Neural progenitor cell (in vitro differentiated cells): ENCODE measurements at regions not wholly inside any gene's neighbourhood (a gene's known extent, or its start where the extent isn't known, plus 50 kb on each side); places are given as distances from the start of the nearest gene placed in this dataset.
"Not testable (repeated sequence)": the region's sequence is repeated elsewhere in the genome, so short reads cannot be mapped to it uniquely, and the experiment has no call there.

Experiments
- DNase-seq: peaks from one replicate; pipeline ENCODE4 v3.0.0-alpha.2; 2016; ENCODE audit warnings: low spot score
- H2AFZ ChIP-seq: fragments of 200-600 bp; sonication (generic); replicated peaks from 2 replicates; pipeline ENCODE4 v1.6.1; 2016; ENCODE audit warnings: antibody characterized with exemption
- H3F3A ChIP-seq: fragments of 200-600 bp; sonication (generic); 2 replicates; pipeline ENCODE4 v1.6.1; 2016; ENCODE audit warnings: antibody characterized with exemption, low read depth
- H3K27ac ChIP-seq: fragments of 200-600 bp; sonication (generic); 2 replicates; pipeline ENCODE4 v1.5.1; 2016; ENCODE audit warnings: mild to moderate bottlenecking
- H3K27me3 ChIP-seq: fragments of 200-600 bp; sonication (generic); 2 replicates; pipeline ENCODE4 v1.6.1; 2016; ENCODE audit warnings: mild to moderate bottlenecking, moderate library complexity
- H3K36me3 ChIP-seq: fragments of 200-600 bp; sonication (generic); 2 replicates; pipeline ENCODE4 v1.5.1; 2016
- H3K4me1 ChIP-seq: fragments of 200-600 bp; sonication (generic); 2 replicates; pipeline ENCODE4 v1.6.1; 2016; ENCODE audit warnings: mixed run types
- H3K4me2 ChIP-seq: fragments of 200-600 bp; sonication (generic); 2 replicates; pipeline ENCODE4 v1.6.1; 2016
- H3K4me3 ChIP-seq: fragments of 200-600 bp; sonication (generic); 2 replicates; pipeline ENCODE4 v1.5.1; 2016
- H3K79me2 ChIP-seq: fragments of 200-600 bp; sonication (generic); 2 replicates; pipeline ENCODE4 v1.6.1; 2016; ENCODE audit warnings: low read depth
- H3K9ac ChIP-seq: fragments of 200-600 bp; sonication (generic); 2 replicates; pipeline ENCODE4 v1.6.1; 2016
- H3K9me3 ChIP-seq: fragments of 200-600 bp; sonication (generic); 2 replicates; pipeline ENCODE4 v1.5.1; 2016; ENCODE audit warnings: low read depth
- H4K20me1 ChIP-seq: fragments of 200-600 bp; sonication (generic); 2 replicates; pipeline ENCODE4 v1.6.1; 2016; ENCODE audit warnings: low read depth
- H3K27ac Mint-ChIP-seq: 3 replicates; pipeline ENCODE4 v1.8.0; 2021; ENCODE audit warnings: mixed read lengths
- H3K27me3 Mint-ChIP-seq: 2 replicates; pipeline ENCODE4 v1.8.0; 2022; ENCODE audit warnings: low read depth, mild to moderate bottlenecking, inconsistent platforms, moderate library complexity, mixed read lengths; ENCODE audit not compliant: insufficient read depth
- H3K36me3 Mint-ChIP-seq: 3 replicates; pipeline ENCODE4 v1.8.0; 2021; ENCODE audit warnings: mixed read lengths
- H3K4me1 Mint-ChIP-seq: 3 replicates; pipeline ENCODE4 v1.8.0; 2021; ENCODE audit warnings: mixed read lengths
- H3K4me3 Mint-ChIP-seq: 3 replicates; pipeline ENCODE4 v1.8.0; 2021; ENCODE audit warnings: mild to moderate bottlenecking, moderate library complexity, mixed read lengths
- H3K9me3 Mint-ChIP-seq: 3 replicates; pipeline ENCODE4 v1.8.0; 2020; ENCODE audit warnings: mixed read lengths
- CTCF ChIP-seq: fragments of 200-600 bp; sonication (generic); IDR thresholded peaks from 2 replicates; pipeline ENCODE4 v1.5.1; 2017; ENCODE audit warnings: antibody characterized with exemption, mild to moderate bottlenecking
- EZH2 ChIP-seq: fragments of 200-600 bp; sonication (generic); IDR thresholded peaks from 2 replicates; pipeline ENCODE4 v1.6.1; 2017; ENCODE audit warnings: antibody characterized with exemption, mild to moderate bottlenecking, moderate library complexity
- EZH2phosphoT487 ChIP-seq: fragments of 200-600 bp; sonication (generic); IDR thresholded peaks from 2 replicates; pipeline ENCODE4 v1.6.1; 2017; ENCODE audit warnings: antibody characterized with exemption

GRCh38 chr13:54433493-54434206, 1405.0 kb downstream of the OLFM4 start:
- H3F3A ChIP-seq: no peaks in the 10 kb centered on the region
- H3K27ac ChIP-seq: no peak overlapping the region
- Mint-ChIP-seq H3K4me3 (no peak overlapping the region), H3K36me3 (no peaks in the 10 kb centered on the region), H3K27me3 (no peaks in the 10 kb centered on the region), H3K9me3 (no peaks in the 10 kb centered on the region), H3K4me1 (no peaks in the 10 kb centered on the region), H3K27ac (no peak overlapping the region)
- H3K4me2 ChIP-seq: no peak overlapping the region
- H3K9ac ChIP-seq: no peak overlapping the region
- no peaks in the 10 kb centered on the region for H3K27me3 ChIP-seq
- H2AFZ ChIP-seq: no peak overlapping the region
- DNase-seq: no peak
- no peaks in the 10 kb centered on the region for H3K36me3 ChIP-seq
- H4K20me1 ChIP-seq: no peaks in the 10 kb centered on the region
- H3K9me3 ChIP-seq: no peaks in the 10 kb centered on the region
- no peaks in the 10 kb centered on the region for H3K4me1 ChIP-seq
- H3K79me2 ChIP-seq: no peaks in the 10 kb centered on the region
- no peak for TF ChIP-seq CTCF
- H3K4me3 ChIP-seq: no peak overlapping the region

- not testable (repeated sequence) for H3F3A ChIP-seq, H3K27ac ChIP-seq, H4K20me1 ChIP-seq, H3K79me2 ChIP-seq, H3K4me1 Mint-ChIP-seq, H3K9me3 ChIP-seq, H3K36me3 ChIP-seq, H3K4me1 ChIP-seq, H3K4me3 Mint-ChIP-seq, H3K27me3 Mint-ChIP-seq, H3K27ac Mint-ChIP-seq, H3K4me3 ChIP-seq, H3K36me3 Mint-ChIP-seq, H2AFZ ChIP-seq, H3K9me3 Mint-ChIP-seq, H3K4me2 ChIP-seq, DNase-seq, H3K9ac ChIP-seq, H3K27me3 ChIP-seq
Observed at GRCh38 chr13:54440853-54441400, 1412.3 kb downstream of the OLFM4 start.

- no peaks in the 10 kb centered on the region for H3K27me3 ChIP-seq
- H3F3A ChIP-seq: no peaks in the 10 kb centered on the region
- H2AFZ ChIP-seq: no peak overlapping the region
- Mint-ChIP-seq H3K27me3 (no peaks in the 10 kb centered on the region), H3K9me3 (no peaks in the 10 kb centered on the region), H3K4me1 (no peaks in the 10 kb centered on the region), H3K4me3 (no peak overlapping the region), H3K36me3 (no peaks in the 10 kb centered on the region), H3K27ac (no peak overlapping the region)
- H3K79me2 ChIP-seq: no peaks in the 10 kb centered on the region
- H3K4me2 ChIP-seq: no peak overlapping the region
- H4K20me1 ChIP-seq: no peaks in the 10 kb centered on the region
- no peaks in the 10 kb centered on the region for H3K4me1 ChIP-seq
- no peaks in the 10 kb centered on the region for H3K36me3 ChIP-seq
- H3K9ac ChIP-seq: no peak overlapping the region
- no peak for TF ChIP-seq EZH2
- TF ChIP-seq EZH2phosphoT487: no peak
- TF ChIP-seq CTCF: no peak
- no peak overlapping the region for H3K4me3 ChIP-seq
- no peak overlapping the region for H3K27ac ChIP-seq
- H3K9me3 ChIP-seq: no peaks in the 10 kb centered on the region
- no peak for DNase-seq
Observed at GRCh38 chr13:54445453-54445852, 1416.8 kb downstream of the OLFM4 start.

- Histone ChIP-seq H3K4me1 (no peaks in the 10 kb centered on the region), H3K79me2 (no peaks in the 10 kb centered on the region), H3K9ac (no peak overlapping the region), H4K20me1 (no peaks in the 10 kb centered on the region), H3K4me3 (no peak overlapping the region), H3F3A (no peaks in the 10 kb centered on the region), H3K27me3 (no peaks in the 10 kb centered on the region), H2AFZ (no peak overlapping the region), H3K36me3 (no peaks in the 10 kb centered on the region), H3K4me2 (no peak overlapping the region), H3K27ac (no peak overlapping the region), H3K9me3 (no peaks in the 10 kb centered on the region)
- Mint-ChIP-seq H3K4me3 (no peak overlapping the region), H3K4me1 (no peaks in the 10 kb centered on the region), H3K9me3 (no peaks in the 10 kb centered on the region), H3K36me3 (no peaks in the 10 kb centered on the region), H3K27ac (no peak overlapping the region), H3K27me3 (no peaks in the 10 kb centered on the region)
- no peak for DNase-seq
- TF ChIP-seq EZH2phosphoT487 (no peak), EZH2 (no peak), CTCF (no peak)
Observed at GRCh38 chr13:54445865-54446264, 1417.3 kb downstream of the OLFM4 start.
